Spleen (tissue), 11 donors: ENCODE measurements at regions not wholly inside any gene's neighbourhood (a gene's known extent, or its start where the extent isn't known, plus 50 kb on each side); places are given as distances from the start of the nearest gene placed in this dataset.

Source experiments
- DNase-seq: peaks from one replicate; pipeline ENCODE4 v3.0.0-alpha.2; 2020
- H3K27ac ChIP-seq, 8 donors: fragments of 200-600 bp; sonication (generic) in 7 of 8; 1 replicate in 4 of 8; 2 replicates in 4 of 8; pipeline versions ENCODE4 v1.5.0 to v1.8.0; 2016 to 2021; ENCODE audit warnings: inconsistent platforms in 4 of 8, mild to moderate bottlenecking in 4 of 8, moderate library complexity in 1 of 8
- H3K27me3 ChIP-seq, 7 donors: fragments of 200-600 bp; sonication (generic) in 6 of 7; replicated peaks in 1 of 7; 1 replicate in 4 of 7; 2 replicates in 3 of 7; pipeline versions ENCODE4 v1.5.0 to v1.8.0; 2016 to 2021; ENCODE audit warnings: inconsistent platforms in 3 of 7, mild to moderate bottlenecking in 1 of 7
- H3K36me3 ChIP-seq, 6 donors: fragments of 200-600 bp; sonication (generic) in 5 of 6; 1 replicate in 4 of 6; 2 replicates in 2 of 6; pipeline versions ENCODE4 v1.5.0 to v1.8.0; 2016 to 2021; ENCODE audit warnings: inconsistent platforms in 2 of 6
- H3K4me1 ChIP-seq, 6 donors: fragments of 200-600 bp; sonication (generic) in 5 of 6; 1 replicate in 3 of 6; 2 replicates in 3 of 6; pipeline versions ENCODE4 v1.5.0 to v1.8.0; 2016 to 2021; ENCODE audit warnings: inconsistent platforms in 3 of 6
- H3K4me3 ChIP-seq, 8 donors: fragments of 200-600 bp; sonication (generic) in 7 of 8; 1 replicate in 4 of 8; 2 replicates in 4 of 8; pipeline versions ENCODE4 v1.5.0 to v1.8.0; 2016 to 2021; ENCODE audit warnings: inconsistent platforms in 4 of 8, mild to moderate bottlenecking in 4 of 8, moderate library complexity in 2 of 8
- H3K9me3 ChIP-seq, 8 donors: fragments of 200-600 bp; sonication (generic) in 7 of 8; 1 replicate in 4 of 8; 2 replicates in 4 of 8; pipeline versions ENCODE4 v1.5.0 to v1.8.0; 2016 to 2021; ENCODE audit warnings: inconsistent platforms in 4 of 8
- CTCF ChIP-seq, 11 experiments: fragments of 200-600 bp in 7 of 11; fragments of 450-650 bp in 4 of 11; sonication (generic) in 4 of 11; IDR thresholded peaks in 8 of 11; conservative IDR thresholded peaks in 3 of 11; 1 replicate in 7 of 11; 2 replicates in 4 of 11; pipeline versions ENCODE4 v1.4.0 to v1.8.0; 2016 to 2021; ENCODE audit warnings: antibody characterized with exemption in 11 of 11, inconsistent platforms in 4 of 11, mild to moderate bottlenecking in 1 of 11
- POLR2A ChIP-seq, 3 donors: fragments of 450-650 bp; IDR thresholded peaks; one replicate each; pipeline ENCODE4 v1.5.1; 2017; ENCODE audit warnings: antibody characterized with exemption in 3 of 3, mild to moderate bottlenecking in 1 of 3
- POLR2AphosphoS5 ChIP-seq, 3 donors: sonication (generic); formaldehyde crosslinking; IDR thresholded peaks; one replicate each; pipeline ENCODE4 v1.5.1; 2017; ENCODE audit warnings: antibody characterized with exemption in 3 of 3
- WGBS, 5 donors: extraction: QIAGEN DNeasy Blood & Tissue Kit in 3 of 5; methylation state at CpG; one replicate each; pipeline versions ENCODE4 v1.1.5 to v1.1.7; 2013 to 2018; 5-methylcytosine and 5-hydroxymethylcytosine counted together
- intact Hi-C: fragments of 100-400 bp; cut with DNase I; formaldehyde crosslinking; loops from one replicate; pipeline ENCODE4 v1.15.0; 2023; ENCODE audit warnings: low total_unique reads
- donor health status: healthy with polysubstance abuse.
- donor health status: DM: no; HTN: no; CAD: no; lungs with moderate emphysema.
- donor health status: DM: no; HTN: no; CAD: no.
- donor health status: Bipolar disorder and iron deficiency.
- donor health status: healthy.
- donor health status: DM: no; HTN: no; CAD: no.
- donor health status: DM: yes; HTN: yes; CAD: no.

GRCh38 chr4:106463622-106464021 lies 95.0 kb upstream of the GIMD1 start:
- H3K4me3 ChIP-seq, result no peak overlapping the region
- H3K36me3 ChIP-seq, result no peaks in the 10 kb centered on the region
- no peaks in the 10 kb centered on the region for H3K27me3 ChIP-seq
- H3K9me3 ChIP-seq, result no peaks in the 10 kb centered on the region
- WGBS, 5 donors, result 37 to 59% (median 49%) methylated on average over 2 of the region's 2 CpGs
- H3K4me1 ChIP-seq, result no peaks in the 10 kb centered on the region
- intact Hi-C loops, result no loop called here
- TF ChIP-seq POLR2AphosphoS5 (IDR thresholded peaks at IDR 0.05) (no peak), CTCF (IDR thresholded peaks at IDR 0.05 in 8 of 11, conservative IDR thresholded peaks at IDR 0.05 in 3 of 11) (no peak), POLR2A (IDR thresholded peaks at IDR 0.05) (no peak)
- no peak for DNase-seq
- H3K27ac ChIP-seq, result no peak overlapping the region

GRCh38 chr4:106454581-106454980 lies 86.0 kb upstream of the GIMD1 start:
- DNase-seq, result no peak
- Histone ChIP-seq H3K4me3 (no peak overlapping the region), H3K36me3 (no peaks in the 10 kb centered on the region), H3K27ac (no peak overlapping the region), H3K27me3 (no peaks in the 10 kb centered on the region), H3K4me1 (no peaks in the 10 kb centered on the region), H3K9me3 (no peaks in the 10 kb centered on the region)
- WGBS, 5 donors, result 74 to 84% (median 75%) methylated on average over 2 of the region's 2 CpGs
- intact Hi-C loops, result no loop called here
- TF ChIP-seq CTCF (IDR thresholded peaks at IDR 0.05 in 8 of 11, conservative IDR thresholded peaks at IDR 0.05 in 3 of 11) (no peak), POLR2A (IDR thresholded peaks at IDR 0.05) (no peak), POLR2AphosphoS5 (IDR thresholded peaks at IDR 0.05) (no peak)

GRCh38 chr4:106454021-106454420 lies 85.4 kb upstream of the GIMD1 start:
- intact Hi-C loops, result no loop called here
- Histone ChIP-seq H3K27me3 (no peaks in the 10 kb centered on the region), H3K27ac (no peak overlapping the region), H3K9me3 (no peaks in the 10 kb centered on the region), H3K4me3 (no peak overlapping the region), H3K36me3 (no peaks in the 10 kb centered on the region), H3K4me1 (no peaks in the 10 kb centered on the region)
- 55 to 72% (median 63%) methylated on average over 2 of the region's 2 CpGs for WGBS, 5 donors
- TF ChIP-seq POLR2A (IDR thresholded peaks at IDR 0.05), result no peak
- TF ChIP-seq CTCF (IDR thresholded peaks at IDR 0.05 in 8 of 11, conservative IDR thresholded peaks at IDR 0.05 in 3 of 11), result no peak
- TF ChIP-seq POLR2AphosphoS5 (IDR thresholded peaks at IDR 0.05), result no peak
- no peak for DNase-seq

- Histone ChIP-seq H3K27ac (no peak overlapping the region), H3K36me3 (no peaks in the 10 kb centered on the region), H3K9me3 (peaks cover 0 to 14% (median 9%) of the 10 kb centered on the region in 8 donors), H3K4me3 (no peak overlapping the region), H3K27me3 (no peaks in the 10 kb centered on the region), H3K4me1 (no peaks in the 10 kb centered on the region)
- intact Hi-C loops, result no loop called here
- DNase-seq, result no peak
- 85 to 95% (median 91%) methylated on average over 1 of the region's 1 CpG for WGBS, 5 donors
- no peak for TF ChIP-seq POLR2A (IDR thresholded peaks at IDR 0.05)
Measured at GRCh38 chr4:106451091-106451490, 82.5 kb upstream of the GIMD1 start.

- no peak for DNase-seq
- H3K27ac ChIP-seq, result no peak overlapping the region
- intact Hi-C loops, result no loop called here
- no peaks in the 10 kb centered on the region for H3K36me3 ChIP-seq
- H3K27me3 ChIP-seq, result no peaks in the 10 kb centered on the region
- H3K4me1 ChIP-seq, result no peaks in the 10 kb centered on the region
- no peak for TF ChIP-seq CTCF (IDR thresholded peaks at IDR 0.05 in 8 of 11, conservative IDR thresholded peaks at IDR 0.05 in 3 of 11)
- TF ChIP-seq POLR2AphosphoS5 (IDR thresholded peaks at IDR 0.05), result no peak
- no peak for TF ChIP-seq POLR2A (IDR thresholded peaks at IDR 0.05)
- H3K9me3 ChIP-seq, result peaks cover 0 to 20% (median 11%) of the 10 kb centered on the region in 8 donors
- H3K4me3 ChIP-seq, result no peak overlapping the region
- 78 to 85% (median 83%) methylated on average over 3 of the region's 3 CpGs for WGBS, 5 donors
Measured at GRCh38 chr4:106450249-106450648, 81.7 kb upstream of the GIMD1 start.
